Progenitor cell of endocrine pancreas (in vitro differentiated cells): ENCODE measurements at regions not wholly inside any gene's neighbourhood (a gene's known extent, or its start where the extent isn't known, plus 50 kb on each side); places are given as distances from the start of the nearest gene placed in this dataset.

ENCODE experiments used
- DNase-seq: peaks from one replicate; pipeline ENCODE4 v3.0.0; 2021; ENCODE audit warnings: low spot score; ENCODE audit not compliant: unreplicated experiment
- H3K27ac Mint-ChIP-seq: 2 replicates; pipeline ENCODE4 v1.8.0; 2021; ENCODE audit warnings: mild to moderate bottlenecking, moderate library complexity, mixed read lengths
- H3K27me3 Mint-ChIP-seq: 2 replicates; pipeline ENCODE4 v1.8.0; 2021; ENCODE audit warnings: mixed read lengths
- H3K36me3 Mint-ChIP-seq: 2 replicates; pipeline ENCODE4 v1.8.0; 2022; ENCODE audit warnings: mixed read lengths; ENCODE audit not compliant: insufficient read depth
- H3K4me1 Mint-ChIP-seq: 2 replicates; pipeline ENCODE4 v1.8.0; 2021; ENCODE audit warnings: low read depth, mixed read lengths
- H3K4me3 Mint-ChIP-seq: 2 replicates; pipeline ENCODE4 v1.8.0; 2021; ENCODE audit warnings: low read depth, mild to moderate bottlenecking, moderate library complexity, mixed read lengths
- H3K9me3 Mint-ChIP-seq: 2 replicates; pipeline ENCODE4 v1.8.0; 2021; ENCODE audit warnings: low read depth, mixed read lengths
- CTCF ChIP-seq: fragments of 200-600 bp; sonication (generic); IDR thresholded peaks from one replicate; pipeline ENCODE4 v1.5.0; 2021; ENCODE audit warnings: antibody characterized with exemption, mild to moderate bottlenecking; ENCODE audit not compliant: unreplicated experiment

GRCh38 chr1:232426801-232427200 is 203.1 kb downstream of the SIPA1L2 start:
- DNase-seq: no peak
- H3K4me3 Mint-ChIP-seq: no peak overlapping the region
- TF ChIP-seq CTCF: no peak
- no peak overlapping the region for H3K27ac Mint-ChIP-seq
- H3K36me3 Mint-ChIP-seq: peaks cover 29% of the 10 kb centered on the region
- H3K4me1 Mint-ChIP-seq: peaks cover 18% of the 10 kb centered on the region
- no peaks in the 10 kb centered on the region for H3K27me3 Mint-ChIP-seq
- no peaks in the 10 kb centered on the region for H3K9me3 Mint-ChIP-seq

DNA sequence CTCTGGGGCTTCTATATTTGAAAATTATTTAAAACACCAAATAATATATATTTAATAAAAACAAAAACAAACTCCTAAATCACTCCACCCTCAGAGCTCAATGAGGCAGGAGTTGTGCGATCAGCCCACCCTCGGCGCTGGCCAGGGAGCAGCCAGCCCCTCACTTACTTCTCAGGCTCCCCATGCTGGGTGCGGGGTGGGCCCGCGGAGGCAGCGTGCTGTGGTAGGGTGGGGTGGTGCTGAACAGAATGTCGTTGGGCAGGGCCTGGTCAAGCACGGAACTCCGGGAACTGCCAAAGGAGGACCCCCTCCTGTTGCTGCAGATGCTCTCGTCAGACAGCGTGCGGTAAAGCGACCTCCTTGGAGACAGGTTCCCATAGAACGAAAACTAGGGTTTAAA is 204.5 kb downstream of the SIPA1L2 start:
- Mint-ChIP-seq H3K9me3 (no peaks in the 10 kb centered on the region), H3K27me3 (no peaks in the 10 kb centered on the region), H3K4me1 (peaks cover 16% of the 10 kb centered on the region), H3K36me3 (peaks cover 31% of the 10 kb centered on the region), H3K27ac (no peak overlapping the region), H3K4me3 (no peak overlapping the region)
- no peak for DNase-seq
- TF ChIP-seq CTCF: no peak

GRCh38 chr1:232423591-232423990 is 206.3 kb downstream of the SIPA1L2 start:
- no peak for TF ChIP-seq CTCF
- Mint-ChIP-seq H3K4me3 (no peak overlapping the region), H3K36me3 (peaks cover 39% of the 10 kb centered on the region), H3K27me3 (no peaks in the 10 kb centered on the region), H3K9me3 (no peaks in the 10 kb centered on the region), H3K27ac (peak overlapping the region; percentile 49), H3K4me1 (peaks cover 7% of the 10 kb centered on the region)
- DNase-seq: no peak

- TF ChIP-seq CTCF: no peak
- Mint-ChIP-seq H3K27ac (no peak overlapping the region), H3K27me3 (no peaks in the 10 kb centered on the region), H3K36me3 (peaks cover 38% of the 10 kb centered on the region), H3K4me3 (no peak overlapping the region), H3K4me1 (peaks cover 4% of the 10 kb centered on the region), H3K9me3 (no peaks in the 10 kb centered on the region)
- no peak for DNase-seq
Observed at GRCh38 chr1:232422898-232423297, 207.0 kb downstream of the SIPA1L2 start.

- Mint-ChIP-seq H3K27ac (no peak overlapping the region), H3K36me3 (peaks cover 39% of the 10 kb centered on the region), H3K4me1 (peaks cover 3% of the 10 kb centered on the region), H3K4me3 (no peak overlapping the region), H3K9me3 (no peaks in the 10 kb centered on the region), H3K27me3 (no peaks in the 10 kb centered on the region)
- no peak for DNase-seq
- TF ChIP-seq CTCF: no peak
Observed at GRCh38 chr1:232422098-232422497, 207.8 kb downstream of the SIPA1L2 start.
